Effector memory CD8-positive, alpha-beta T cell (primary cell): ENCODE measurements at regions not wholly inside any gene's neighbourhood (a gene's known extent, or its start where the extent isn't known, plus 50 kb on each side); places are given as distances from the start of the nearest gene placed in this dataset.

Source experiments
- ATAC-seq: fragments of 150-1000 bp; cut with Tn5 transposase; replicated peaks from 2 replicates; pipeline ENCODE4 v1.10.0; 2021; ENCODE audit warnings: mild to moderate bottlenecking, moderate library complexity
- DNase-seq, 3 experiments: peaks; one replicate each; pipeline ENCODE4 v3.0.0; 2021
- H3K27ac Mint-ChIP-seq, 2 donors: one replicate each; pipeline ENCODE4 v1.8.0; 2022; ENCODE audit warnings: mild to moderate bottlenecking in 2 of 2, mixed read lengths in 2 of 2, moderate library complexity in 2 of 2
- H3K27me3 Mint-ChIP-seq, 2 donors: one replicate each; pipeline ENCODE4 v1.8.0; 2022; ENCODE audit warnings: mixed read lengths in 2 of 2
- H3K36me3 Mint-ChIP-seq: one replicate; pipeline ENCODE4 v1.8.0; 2022; ENCODE audit warnings: mild to moderate bottlenecking, moderate library complexity, mixed read lengths; ENCODE audit not compliant: insufficient read depth
- H3K4me1 Mint-ChIP-seq, 2 donors: one replicate each; pipeline ENCODE4 v1.8.0; 2022; ENCODE audit warnings: low read depth in 2 of 2, mixed read lengths in 2 of 2
- H3K4me3 Mint-ChIP-seq, 2 donors: one replicate each; pipeline ENCODE4 v1.8.0; 2022; ENCODE audit warnings: mild to moderate bottlenecking in 2 of 2, mixed read lengths in 2 of 2, moderate library complexity in 2 of 2
- H3K9me3 Mint-ChIP-seq, 2 donors: one replicate each; pipeline ENCODE4 v1.8.0; 2022; ENCODE audit warnings: mixed read lengths in 2 of 2

- H3K36me3 Mint-ChIP-seq, result no peaks in the 10 kb centered on the region
- DNase-seq, result no peak
- H3K4me3 Mint-ChIP-seq, result no peak overlapping the region
- no peak for ATAC-seq
- no peaks in the 10 kb centered on the region for H3K4me1 Mint-ChIP-seq
- H3K27me3 Mint-ChIP-seq, result no peaks in the 10 kb centered on the region
- H3K9me3 Mint-ChIP-seq, result peaks cover 0 to 3% of the 10 kb centered on the region in 2 donors
- no peak overlapping the region for H3K27ac Mint-ChIP-seq
These were observed 273.9 kb downstream of the IGSF11 start for GRCh38 chr3:118760585-118761290.

DNA sequence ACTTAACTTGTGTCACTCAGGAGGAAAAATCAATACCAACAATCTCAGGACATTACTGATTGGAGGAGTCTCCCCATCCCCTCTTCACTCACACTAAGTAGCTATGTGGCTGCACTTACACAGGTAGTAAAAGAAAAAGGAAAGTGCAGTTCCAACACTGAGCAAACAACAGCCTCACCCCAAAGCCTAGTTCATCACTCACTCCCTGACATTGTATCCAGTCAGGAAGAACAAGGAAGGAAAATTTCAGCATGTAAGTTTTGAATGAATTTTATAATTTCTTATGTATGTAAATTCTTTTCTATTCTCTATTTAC lies 273.4 kb downstream of the IGSF11 start:
- H3K4me3 Mint-ChIP-seq, result no peak overlapping the region

DNA sequence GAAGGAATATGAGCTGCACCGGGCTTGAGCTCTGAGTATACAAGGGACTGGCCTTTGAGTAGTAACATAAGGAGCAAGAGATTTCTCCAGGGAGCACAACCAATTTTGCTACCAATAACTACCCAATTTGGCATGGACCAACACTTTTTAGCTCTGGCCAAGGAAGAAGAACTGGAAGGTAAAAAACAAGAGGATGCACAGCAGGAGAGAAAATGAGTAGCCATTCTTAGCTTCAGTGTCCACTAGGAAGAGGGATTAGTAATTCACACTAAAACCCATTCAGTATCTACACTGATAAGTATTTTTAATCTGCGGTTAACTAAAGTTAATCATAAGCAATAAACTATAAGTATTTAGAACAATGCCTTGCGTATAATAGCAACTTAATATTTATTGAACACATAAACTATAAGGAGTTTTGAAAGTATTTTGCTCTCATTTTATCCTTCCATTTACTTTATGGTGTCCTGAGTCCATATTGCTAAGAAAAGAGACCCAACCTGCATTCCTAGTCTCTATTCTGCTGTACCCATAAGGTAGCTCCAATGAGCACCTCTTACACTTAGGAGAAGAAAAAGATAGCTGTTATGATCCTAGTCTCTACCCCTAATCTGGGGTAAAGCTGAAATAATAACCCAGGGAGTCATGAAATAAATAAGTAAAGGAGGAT lies 268.9 kb downstream of the IGSF11 start:
- Mint-ChIP-seq H3K27me3 (no peaks in the 10 kb centered on the region), H3K9me3 (peaks cover 0 to 2% of the 10 kb centered on the region in 2 donors), H3K4me1 (no peaks in the 10 kb centered on the region), H3K36me3 (no peaks in the 10 kb centered on the region), H3K27ac (no peak overlapping the region), H3K4me3 (no peak overlapping the region)
- DNase-seq (no peak), ATAC-seq (no peak)

More for the DNA sequence above, 273.4 kb downstream of the IGSF11 start:
- Mint-ChIP-seq H3K27me3 (no peaks in the 10 kb centered on the region), H3K27ac (no peak overlapping the region), H3K36me3 (no peaks in the 10 kb centered on the region), H3K9me3 (peaks cover 0 to 3% of the 10 kb centered on the region in 2 donors), H3K4me1 (no peaks in the 10 kb centered on the region)
- ATAC-seq (no peak), DNase-seq (no peak)

GRCh38 chr3:118766306-118766669 lies 268.4 kb downstream of the IGSF11 start:
- no peak overlapping the region for H3K4me3 Mint-ChIP-seq
- H3K36me3 Mint-ChIP-seq, result no peaks in the 10 kb centered on the region
- DNase-seq (no peak), ATAC-seq (no peak)
- no peaks in the 10 kb centered on the region for H3K27me3 Mint-ChIP-seq
- H3K9me3 Mint-ChIP-seq, result peaks cover 0 to 2% of the 10 kb centered on the region in 2 donors
- H3K4me1 Mint-ChIP-seq, result no peaks in the 10 kb centered on the region
- H3K27ac Mint-ChIP-seq, result no peak overlapping the region

GRCh38 chr3:118772036-118772435 lies 262.6 kb downstream of the IGSF11 start:
- DNase-seq (no peak), ATAC-seq (no peak)
- Mint-ChIP-seq H3K27me3 (peaks cover 0 to 6% of the 10 kb centered on the region in 2 donors), H3K9me3 (no peaks in the 10 kb centered on the region), H3K27ac (no peak overlapping the region), H3K4me1 (no peaks in the 10 kb centered on the region), H3K36me3 (no peaks in the 10 kb centered on the region), H3K4me3 (no peak overlapping the region)

- Mint-ChIP-seq H3K27ac (no peak overlapping the region), H3K4me3 (no peak overlapping the region), H3K27me3 (peaks cover 0 to 6% of the 10 kb centered on the region in 2 donors), H3K36me3 (no peaks in the 10 kb centered on the region), H3K9me3 (no peaks in the 10 kb centered on the region), H3K4me1 (no peaks in the 10 kb centered on the region)
- DNase-seq, result no peak
- no peak for ATAC-seq
These were observed 262.1 kb downstream of the IGSF11 start for GRCh38 chr3:118772547-118773011.

DNA sequence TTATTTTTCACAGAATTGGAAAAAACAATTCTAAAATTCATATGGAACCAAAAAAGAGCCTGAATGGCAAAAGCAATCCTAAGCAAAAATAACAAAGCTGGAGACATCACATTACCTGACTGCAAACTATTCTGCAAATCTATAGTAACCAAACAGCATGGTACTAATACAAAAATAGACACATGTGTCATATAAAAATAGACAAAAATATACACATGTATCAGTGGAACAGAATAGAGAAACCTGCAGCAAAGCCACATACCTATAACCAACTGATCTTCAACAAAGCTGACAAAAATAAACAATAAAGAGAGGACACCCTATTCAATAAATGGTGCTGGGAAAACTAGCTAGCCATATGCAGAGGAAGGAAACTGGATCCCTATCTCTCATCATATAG lies 259.6 kb downstream of the IGSF11 start:
- Mint-ChIP-seq H3K36me3 (no peaks in the 10 kb centered on the region), H3K27me3 (peaks cover 0 to 9% of the 10 kb centered on the region in 2 donors), H3K4me1 (no peaks in the 10 kb centered on the region), H3K27ac (no peak overlapping the region), H3K4me3 (no peak overlapping the region), H3K9me3 (no peaks in the 10 kb centered on the region)
- ATAC-seq, result no peak
- DNase-seq, result no peak

GRCh38 chr3:118778201-118778600 lies 256.4 kb downstream of the IGSF11 start:
- ATAC-seq, result no peak
- DNase-seq, result no peak
- no peaks in the 10 kb centered on the region for H3K36me3 Mint-ChIP-seq
- no peak overlapping the region for H3K4me3 Mint-ChIP-seq
- peaks cover 0 to 7% of the 10 kb centered on the region in 2 donors for H3K27me3 Mint-ChIP-seq
- no peak overlapping the region for H3K27ac Mint-ChIP-seq
- no peaks in the 10 kb centered on the region for H3K4me1 Mint-ChIP-seq
- no peaks in the 10 kb centered on the region for H3K9me3 Mint-ChIP-seq

DNA sequence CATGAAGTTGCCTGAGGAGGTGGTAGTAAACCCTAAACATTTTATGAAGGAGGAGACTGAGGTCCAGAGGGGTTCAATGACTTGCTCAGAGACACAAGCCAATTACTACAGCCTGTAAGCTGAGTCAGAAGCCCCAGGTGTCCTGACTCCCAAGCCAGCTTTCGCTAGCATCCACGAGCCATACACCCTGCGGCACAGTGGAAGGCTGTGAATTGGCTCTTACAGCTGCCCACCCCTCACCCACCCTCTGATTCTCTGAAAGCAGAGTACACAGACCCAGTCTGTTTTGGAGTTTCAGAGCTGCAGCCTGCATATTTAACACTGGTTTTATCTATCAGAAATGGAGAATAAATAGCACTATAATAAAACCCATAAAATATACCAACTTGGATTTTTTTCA lies 253.4 kb downstream of the IGSF11 start:
- Mint-ChIP-seq H3K27ac (no peak overlapping the region), H3K36me3 (no peaks in the 10 kb centered on the region), H3K9me3 (no peaks in the 10 kb centered on the region), H3K27me3 (peaks cover 0 to 7% of the 10 kb centered on the region in 2 donors), H3K4me1 (no peaks in the 10 kb centered on the region), H3K4me3 (no peak overlapping the region)
- no peak for DNase-seq
- ATAC-seq, result no peak

DNA sequence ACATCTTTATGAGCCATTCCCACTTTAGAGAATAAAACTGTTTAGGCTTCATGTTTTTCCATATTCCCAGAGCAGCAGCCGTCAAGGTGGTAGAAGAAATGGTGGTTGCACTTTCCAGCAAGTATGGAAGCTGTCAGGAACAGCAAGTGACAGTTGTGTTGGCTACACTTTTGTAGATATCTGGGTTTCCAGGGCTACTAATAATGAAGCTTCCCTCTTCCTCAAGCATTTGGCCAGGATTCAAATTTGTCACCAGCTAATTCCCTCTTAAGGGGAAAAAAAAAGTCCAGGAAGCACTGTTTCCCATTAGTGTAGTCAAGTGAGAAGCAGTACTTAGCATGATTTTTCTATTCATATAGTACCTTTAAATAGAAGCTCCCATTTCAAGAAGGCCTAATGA lies 252.8 kb downstream of the IGSF11 start:
- no peaks in the 10 kb centered on the region for H3K9me3 Mint-ChIP-seq
- no peak for ATAC-seq
- DNase-seq, result no peak
- H3K36me3 Mint-ChIP-seq, result no peaks in the 10 kb centered on the region
- H3K27ac Mint-ChIP-seq, result no peak overlapping the region
- no peaks in the 10 kb centered on the region for H3K4me1 Mint-ChIP-seq
- no peak overlapping the region for H3K4me3 Mint-ChIP-seq
- H3K27me3 Mint-ChIP-seq, result peaks cover 0 to 7% of the 10 kb centered on the region in 2 donors

DNA sequence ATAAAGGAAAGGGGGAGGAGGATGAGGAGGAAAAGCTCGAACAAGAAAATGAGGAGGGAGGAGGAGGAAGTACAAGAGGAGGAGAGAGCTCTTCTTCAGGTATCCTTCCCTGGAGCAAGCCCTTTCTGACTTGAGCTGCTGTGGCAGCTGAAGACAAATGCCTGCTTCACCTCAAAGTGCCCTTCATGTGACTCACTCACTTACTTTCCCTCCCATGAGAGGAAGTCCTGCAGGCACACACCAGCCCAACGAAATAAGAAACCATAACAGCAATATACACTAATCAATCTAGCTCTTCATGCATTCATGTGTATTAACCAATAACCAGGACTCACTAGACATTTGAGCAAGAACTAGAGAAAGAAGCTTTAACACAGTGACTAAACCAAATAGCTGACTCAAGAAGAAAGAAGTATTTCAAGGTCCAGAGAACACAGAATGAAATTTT lies 251.9 kb downstream of the IGSF11 start:
- Mint-ChIP-seq H3K27ac (no peak overlapping the region), H3K27me3 (peaks cover 6 to 7% of the 10 kb centered on the region in 2 donors), H3K4me3 (no peak overlapping the region), H3K9me3 (no peaks in the 10 kb centered on the region), H3K4me1 (no peaks in the 10 kb centered on the region), H3K36me3 (no peaks in the 10 kb centered on the region)
- ATAC-seq (no peak), DNase-seq (no peak)

DNA sequence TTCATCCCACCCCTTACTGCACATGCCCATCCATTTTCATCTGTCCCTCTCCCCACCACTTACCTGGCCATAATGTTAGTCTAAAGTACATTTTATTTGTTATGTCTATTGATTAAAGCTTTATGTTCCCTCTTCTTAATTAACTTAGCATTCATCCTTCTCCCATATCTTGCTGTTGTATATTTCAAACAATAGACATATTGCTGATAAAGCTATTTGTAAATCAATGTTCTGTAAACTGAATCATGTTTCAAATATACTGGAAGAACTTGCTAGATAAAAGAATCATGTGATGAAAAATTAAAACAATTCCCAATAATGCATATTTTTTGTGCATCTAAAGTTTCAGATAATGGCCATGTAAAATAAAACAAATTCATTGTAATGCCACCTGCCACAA lies 249.2 kb downstream of the IGSF11 start:
- DNase-seq (no peak), ATAC-seq (no peak)
- Mint-ChIP-seq H3K9me3 (no peaks in the 10 kb centered on the region), H3K36me3 (no peaks in the 10 kb centered on the region), H3K27me3 (peaks cover 10 to 15% of the 10 kb centered on the region in 2 donors), H3K4me1 (no peaks in the 10 kb centered on the region), H3K4me3 (no peak overlapping the region), H3K27ac (no peak overlapping the region)

DNA sequence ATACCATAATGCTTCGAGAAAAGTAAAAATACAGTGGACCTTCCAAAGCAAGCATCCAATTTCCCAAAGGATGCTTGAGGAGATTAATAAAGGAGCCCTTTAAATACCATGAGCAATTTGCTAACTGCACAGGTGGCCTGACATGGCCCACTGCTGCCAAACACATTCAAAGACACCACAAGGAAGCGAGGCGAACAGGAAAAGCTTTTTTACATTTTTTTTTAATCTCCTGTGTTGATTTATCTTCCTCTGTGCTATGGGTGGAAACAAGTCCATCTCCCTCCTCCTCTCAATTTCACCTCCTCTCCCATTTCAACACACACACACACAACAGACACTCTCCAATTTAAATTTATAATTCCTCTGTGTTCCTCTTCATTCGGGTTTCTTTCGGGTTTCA lies 243.4 kb downstream of the IGSF11 start:
- Mint-ChIP-seq H3K4me3 (no peak overlapping the region), H3K27ac (no peak overlapping the region), H3K9me3 (no peaks in the 10 kb centered on the region), H3K27me3 (peaks cover 25 to 35% of the 10 kb centered on the region in 2 donors), H3K4me1 (no peaks in the 10 kb centered on the region), H3K36me3 (no peaks in the 10 kb centered on the region)
- ATAC-seq (no peak), DNase-seq (no peak)

- Mint-ChIP-seq H3K9me3 (no peaks in the 10 kb centered on the region), H3K4me3 (no peak overlapping the region), H3K36me3 (no peaks in the 10 kb centered on the region), H3K4me1 (no peaks in the 10 kb centered on the region), H3K27ac (no peak overlapping the region), H3K27me3 (peaks cover 25 to 34% of the 10 kb centered on the region in 2 donors)
- DNase-seq, result no peak
- ATAC-seq, result no peak
These were observed 242.5 kb downstream of the IGSF11 start for GRCh38 chr3:118792191-118792590.
